GM12874 (cell line): ENCODE measurements at regions not wholly inside any gene's neighbourhood (a gene's known extent, or its start where the extent isn't known, plus 50 kb on each side); places are given as distances from the start of the nearest gene placed in this dataset.

Experiments
- CTCF ChIP-seq: IDR thresholded peaks from 2 replicates; pipeline ENCODE4 v1.5.1; 2011; ENCODE audit warnings: low read depth, mild to moderate bottlenecking, control low read depth, low read length, moderate library complexity; ENCODE audit not compliant: insufficient read depth

GRCh38 chr10:91042069-91042468 lies 121.2 kb upstream of the ANKRD1 start:
- TF ChIP-seq CTCF = no peak

GRCh38 chr10:91043173-91043910 lies 122.5 kb upstream of the ANKRD1 start:
- TF ChIP-seq CTCF = no peak

GRCh38 chr10:91046869-91047268 lies 126.0 kb upstream of the ANKRD1 start:
- no peak for TF ChIP-seq CTCF

GRCh38 chr10:91048380-91048779 lies 127.5 kb upstream of the ANKRD1 start:
- no peak for TF ChIP-seq CTCF

GRCh38 chr10:91049296-91049987 lies 128.6 kb upstream of the ANKRD1 start:
- no peak for TF ChIP-seq CTCF

- TF ChIP-seq CTCF = no peak
Observed at GRCh38 chr10:91049988-91050360, 129.1 kb upstream of the ANKRD1 start.

GRCh38 chr10:91050371-91051034 lies 129.6 kb upstream of the ANKRD1 start:
- TF ChIP-seq CTCF = no peak
